Activated naive CD4-positive, alpha-beta T cell treated with anti-CD3 and anti-CD28 coated beads for 36 hours (primary cell): ENCODE measurements at regions not wholly inside any gene's neighbourhood (a gene's known extent, or its start where the extent isn't known, plus 50 kb on each side); places are given as distances from the start of the nearest gene placed in this dataset.

Source experiments
- CTCF ChIA-PET: fragments of 350-600 bp; sonication (Branson Sonifier 250); formaldehyde crosslinking; loops from one replicate; lab custom pipeline; 2021; ENCODE audit warnings: antibody characterized with exemption; lab: Charles Lee
- DNase-seq: peaks from one replicate; pipeline ENCODE4 v3.0.0-alpha.2; 2020
- H3K27ac Mint-ChIP-seq: one replicate; pipeline ENCODE4 v1.8.0; 2021; ENCODE audit warnings: mild to moderate bottlenecking, mixed read lengths
- H3K27me3 Mint-ChIP-seq: one replicate; pipeline ENCODE4 v1.8.0; 2021; ENCODE audit warnings: low read depth, mixed read lengths
- H3K36me3 Mint-ChIP-seq: one replicate; pipeline ENCODE4 v1.8.0; 2021; ENCODE audit warnings: low read depth, mixed read lengths
- H3K4me1 Mint-ChIP-seq: one replicate; pipeline ENCODE4 v1.8.0; 2021; ENCODE audit warnings: low read depth, mixed read lengths
- H3K4me3 Mint-ChIP-seq: one replicate; pipeline ENCODE4 v1.8.0; 2021; ENCODE audit warnings: mild to moderate bottlenecking, moderate library complexity, mixed read lengths
- H3K9me3 Mint-ChIP-seq: one replicate; pipeline ENCODE4 v1.8.0; 2021; ENCODE audit warnings: mixed read lengths
- intact Hi-C: fragments of 100-400 bp; cut with micrococcal nuclease; formaldehyde crosslinking; loops from one replicate; pipeline ENCODE4 v1.15.1; 2023

DNA sequence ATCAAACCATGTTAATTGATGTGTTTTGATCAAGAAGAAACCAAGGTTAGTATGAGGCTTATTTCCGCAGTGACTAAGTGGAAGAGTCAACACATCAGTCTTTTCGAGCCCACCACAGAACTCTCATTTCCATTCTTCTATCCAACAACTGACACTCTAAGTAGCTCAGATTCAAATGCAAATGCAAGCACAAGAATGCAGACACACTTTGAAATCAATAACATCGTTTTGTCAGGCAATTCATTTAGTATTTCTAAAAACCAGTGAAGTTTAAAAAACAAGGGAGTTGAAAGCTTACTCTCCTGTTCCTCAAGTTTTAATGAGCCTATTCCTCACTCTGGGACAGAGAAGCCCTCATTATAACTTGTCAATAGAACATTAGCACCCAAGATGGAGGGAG is 433.1 kb downstream of the ZIC3 start:
- intact Hi-C loops = no loop called here
- no peaks in the 10 kb centered on the region for H3K27me3 Mint-ChIP-seq
- no peaks in the 10 kb centered on the region for H3K9me3 Mint-ChIP-seq
- no peaks in the 10 kb centered on the region for H3K36me3 Mint-ChIP-seq
- CTCF ChIA-PET = interaction anchor here (0.7 kb wide), 1 partner anchor 212 kb away, joined by 3 read pairs; no protein-coding TSS in a partner anchor
- H3K4me1 Mint-ChIP-seq = no peaks in the 10 kb centered on the region
- no peak overlapping the region for H3K27ac Mint-ChIP-seq
- DNase-seq = no peak
- no peak overlapping the region for H3K4me3 Mint-ChIP-seq

DNA sequence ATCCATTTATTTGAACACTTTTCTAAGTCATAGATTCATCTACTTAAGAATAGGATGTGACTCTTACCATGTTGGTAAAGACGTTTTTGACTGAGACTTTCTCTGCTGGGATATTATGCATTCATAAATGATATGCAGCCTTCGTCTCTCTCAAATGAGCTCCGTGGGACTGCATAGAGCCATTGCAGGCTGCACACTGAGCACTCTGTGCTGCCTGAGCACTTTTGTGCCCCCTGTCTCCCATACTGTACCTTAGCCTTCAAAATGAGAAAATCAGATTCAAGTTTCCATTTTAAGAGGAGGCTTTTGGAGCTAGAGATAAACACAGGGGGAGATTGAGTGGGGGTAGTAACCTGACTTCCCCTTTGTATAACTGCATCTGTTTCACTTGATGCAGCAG is 433.6 kb downstream of the ZIC3 start:
- CTCF ChIA-PET = interaction anchor here (0.7 kb wide), 1 partner anchor 212 kb away, joined by 3 read pairs; no protein-coding TSS in a partner anchor

DNA sequence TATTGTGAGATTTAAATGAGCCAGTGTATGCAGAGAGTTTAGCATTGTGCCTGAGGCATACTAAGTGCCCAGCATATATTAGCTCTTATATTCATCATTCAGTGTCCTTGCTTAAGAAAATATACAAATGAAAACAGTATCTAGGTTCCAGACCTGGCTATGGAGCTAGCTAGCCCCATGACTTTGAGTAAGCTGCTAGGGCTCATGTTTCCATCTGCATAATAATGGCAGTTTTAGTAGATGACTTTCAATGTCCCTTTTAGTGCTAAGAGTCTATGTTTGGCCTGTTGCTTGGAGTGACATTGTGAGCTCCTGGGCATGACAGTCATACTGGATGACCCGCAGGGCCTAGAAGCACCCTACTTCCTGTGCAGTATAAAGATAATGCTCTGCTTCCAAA is 435.3 kb downstream of the ZIC3 start:
- H3K27ac Mint-ChIP-seq = no peak overlapping the region
- DNase-seq = no peak
- CTCF ChIA-PET = no interaction called here
- no peaks in the 10 kb centered on the region for H3K27me3 Mint-ChIP-seq
- no peaks in the 10 kb centered on the region for H3K9me3 Mint-ChIP-seq
- H3K4me3 Mint-ChIP-seq = no peak overlapping the region
- intact Hi-C loops = no loop called here
- no peaks in the 10 kb centered on the region for H3K4me1 Mint-ChIP-seq
- no peaks in the 10 kb centered on the region for H3K36me3 Mint-ChIP-seq

More for the DNA sequence above, 433.6 kb downstream of the ZIC3 start:
- intact Hi-C loops = no loop called here
- no peaks in the 10 kb centered on the region for H3K4me1 Mint-ChIP-seq
- no peaks in the 10 kb centered on the region for H3K9me3 Mint-ChIP-seq
- no peak overlapping the region for H3K27ac Mint-ChIP-seq
- no peaks in the 10 kb centered on the region for H3K36me3 Mint-ChIP-seq
- H3K27me3 Mint-ChIP-seq = no peaks in the 10 kb centered on the region
- H3K4me3 Mint-ChIP-seq = no peak overlapping the region
- DNase-seq = no peak

DNA sequence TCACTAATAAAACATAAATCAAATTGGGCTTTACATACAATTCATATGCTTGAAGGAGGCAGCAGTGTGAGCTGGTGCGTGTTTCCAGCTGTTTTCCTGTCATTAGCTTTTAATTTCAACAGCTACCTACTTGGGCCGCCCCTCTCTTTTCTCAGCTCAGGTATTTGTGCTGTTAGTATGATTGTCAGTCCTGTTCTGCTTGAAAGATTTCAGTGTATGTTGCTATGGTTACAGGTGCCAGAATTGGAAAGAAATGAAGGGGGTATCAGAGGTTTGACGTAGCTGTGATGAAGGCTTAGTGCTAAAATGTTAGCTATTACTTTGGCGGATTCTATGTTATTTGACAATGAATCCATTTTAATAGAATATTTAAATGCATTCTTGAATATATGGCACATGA is 440.3 kb downstream of the ZIC3 start:
- Mint-ChIP-seq H3K9me3 (no peaks in the 10 kb centered on the region), H3K27me3 (no peaks in the 10 kb centered on the region), H3K36me3 (no peaks in the 10 kb centered on the region), H3K27ac (no peak overlapping the region), H3K4me3 (no peak overlapping the region), H3K4me1 (no peaks in the 10 kb centered on the region)
- DNase-seq = no peak
- CTCF ChIA-PET = no interaction called here
- intact Hi-C loops = no loop called here

DNA sequence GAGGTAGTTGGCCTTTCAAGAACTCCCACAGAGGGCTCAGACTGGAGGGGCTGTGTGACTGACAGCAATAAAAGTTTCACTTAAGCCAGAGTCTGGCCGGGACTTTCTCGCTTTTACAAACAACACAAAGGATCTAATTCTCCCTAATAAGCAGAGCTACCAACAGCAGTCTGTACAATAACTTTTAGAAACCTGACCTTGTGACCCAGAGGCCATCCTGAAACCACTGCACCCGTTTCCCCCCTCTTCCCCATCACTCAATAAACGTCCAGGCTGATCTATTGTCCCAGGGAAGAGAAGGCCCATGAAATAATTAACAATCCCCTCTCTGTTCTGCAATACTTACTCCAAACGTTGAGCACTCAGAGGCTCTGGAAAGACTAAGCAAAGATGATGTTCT is 442.4 kb downstream of the ZIC3 start:
- CTCF ChIA-PET = no interaction called here
- H3K27ac Mint-ChIP-seq = no peak overlapping the region
- no peaks in the 10 kb centered on the region for H3K9me3 Mint-ChIP-seq
- DNase-seq = no peak
- intact Hi-C loops = no loop called here
- no peaks in the 10 kb centered on the region for H3K27me3 Mint-ChIP-seq
- H3K36me3 Mint-ChIP-seq = no peaks in the 10 kb centered on the region
- no peaks in the 10 kb centered on the region for H3K4me1 Mint-ChIP-seq
- no peak overlapping the region for H3K4me3 Mint-ChIP-seq

DNA sequence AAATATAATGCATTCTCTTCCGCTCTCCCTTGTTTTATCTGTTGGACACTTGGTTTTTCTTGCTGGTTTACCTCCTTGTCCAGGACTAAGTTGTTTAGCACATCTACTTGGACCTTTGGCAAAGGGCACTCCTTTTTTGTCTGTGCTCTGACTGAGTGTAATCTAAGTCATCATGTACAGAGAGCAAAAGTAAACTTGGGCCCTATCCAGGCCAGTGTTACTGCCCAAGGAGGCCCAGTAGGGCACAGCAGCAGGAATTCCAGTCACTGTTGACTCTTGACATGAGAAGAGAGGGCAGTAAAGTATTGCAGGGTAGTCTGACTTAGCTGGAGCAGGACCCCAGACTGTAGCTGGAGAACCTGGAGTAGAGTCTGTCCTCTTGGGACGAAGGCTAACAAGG is 445.5 kb downstream of the ZIC3 start:
- no peaks in the 10 kb centered on the region for H3K27me3 Mint-ChIP-seq

GRCh38 chrX:138014577-138014976 is 448.6 kb downstream of the ZIC3 start:
- H3K4me1 Mint-ChIP-seq = no peaks in the 10 kb centered on the region
- H3K27me3 Mint-ChIP-seq = no peaks in the 10 kb centered on the region
- H3K27ac Mint-ChIP-seq = no peak overlapping the region
- intact Hi-C loops = no loop called here
- H3K36me3 Mint-ChIP-seq = no peaks in the 10 kb centered on the region
- no peak overlapping the region for H3K4me3 Mint-ChIP-seq
- CTCF ChIA-PET = no interaction called here
- no peak for DNase-seq
- no peaks in the 10 kb centered on the region for H3K9me3 Mint-ChIP-seq

More for the DNA sequence above, 445.5 kb downstream of the ZIC3 start:
- no peak overlapping the region for H3K27ac Mint-ChIP-seq
- CTCF ChIA-PET = no interaction called here
- intact Hi-C loops = no loop called here
- H3K4me1 Mint-ChIP-seq = no peaks in the 10 kb centered on the region
- H3K36me3 Mint-ChIP-seq = no peaks in the 10 kb centered on the region
- no peak overlapping the region for H3K4me3 Mint-ChIP-seq
- no peaks in the 10 kb centered on the region for H3K9me3 Mint-ChIP-seq
- no peak for DNase-seq

DNA sequence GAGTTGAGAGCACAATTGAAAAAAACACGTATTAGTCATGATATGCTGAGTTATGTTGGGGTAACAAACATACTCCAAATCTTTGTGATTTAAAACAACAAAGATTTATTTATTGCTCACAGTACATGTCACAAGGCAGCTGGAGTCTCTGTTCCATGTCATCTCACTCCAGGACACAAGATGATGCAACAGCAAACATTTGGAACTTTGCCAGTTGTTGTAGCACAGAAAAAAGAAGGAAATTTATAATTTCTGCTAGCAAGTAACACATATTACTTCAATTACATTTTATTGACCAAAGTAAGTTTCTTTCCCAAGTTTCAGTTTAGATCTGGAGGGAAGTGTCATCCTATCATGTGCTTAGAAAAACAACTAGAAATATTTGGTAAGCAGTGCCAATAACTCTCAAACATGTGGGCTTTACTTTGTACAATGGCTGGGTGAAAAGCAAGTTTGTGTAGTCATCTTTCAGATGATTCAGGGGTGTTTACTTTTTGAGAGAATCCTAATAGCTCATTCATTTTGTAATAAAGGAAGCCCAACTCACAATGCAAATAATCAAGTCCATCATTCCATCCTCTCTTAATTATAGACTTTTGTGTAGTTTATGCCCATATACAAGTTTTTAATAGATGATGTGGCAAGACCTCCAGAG is 452.3 kb downstream of the ZIC3 start:
- no peak for DNase-seq
- no peaks in the 10 kb centered on the region for H3K36me3 Mint-ChIP-seq
- no peaks in the 10 kb centered on the region for H3K9me3 Mint-ChIP-seq
- intact Hi-C loops = no loop called here
- H3K4me1 Mint-ChIP-seq = no peaks in the 10 kb centered on the region
- H3K27me3 Mint-ChIP-seq = peaks cover 4% of the 10 kb centered on the region
- no peak overlapping the region for H3K27ac Mint-ChIP-seq
- CTCF ChIA-PET = no interaction called here
- H3K4me3 Mint-ChIP-seq = no peak overlapping the region

- H3K27me3 Mint-ChIP-seq = peaks cover 7% of the 10 kb centered on the region
- DNase-seq = no peak
- H3K4me3 Mint-ChIP-seq = no peak overlapping the region
- H3K9me3 Mint-ChIP-seq = no peaks in the 10 kb centered on the region
- H3K27ac Mint-ChIP-seq = no peak overlapping the region
- intact Hi-C loops = no loop called here
- no peaks in the 10 kb centered on the region for H3K4me1 Mint-ChIP-seq
- CTCF ChIA-PET = no interaction called here
- H3K36me3 Mint-ChIP-seq = no peaks in the 10 kb centered on the region
Measured at GRCh38 chrX:138020941-138021340, 455.0 kb downstream of the ZIC3 start.

GRCh38 chrX:138026211-138026610 is 460.3 kb downstream of the ZIC3 start:
- H3K36me3 Mint-ChIP-seq = no peaks in the 10 kb centered on the region
- H3K4me1 Mint-ChIP-seq = no peaks in the 10 kb centered on the region
- H3K9me3 Mint-ChIP-seq = no peaks in the 10 kb centered on the region
- peaks cover 9% of the 10 kb centered on the region for H3K27me3 Mint-ChIP-seq
- no peak overlapping the region for H3K4me3 Mint-ChIP-seq
- no peak for DNase-seq
- no peak overlapping the region for H3K27ac Mint-ChIP-seq
- intact Hi-C loops = loop anchor here (2.0 kb wide), 1 partner anchor 593 kb away; no protein-coding TSS in a partner anchor
- CTCF ChIA-PET = no interaction called here

DNA sequence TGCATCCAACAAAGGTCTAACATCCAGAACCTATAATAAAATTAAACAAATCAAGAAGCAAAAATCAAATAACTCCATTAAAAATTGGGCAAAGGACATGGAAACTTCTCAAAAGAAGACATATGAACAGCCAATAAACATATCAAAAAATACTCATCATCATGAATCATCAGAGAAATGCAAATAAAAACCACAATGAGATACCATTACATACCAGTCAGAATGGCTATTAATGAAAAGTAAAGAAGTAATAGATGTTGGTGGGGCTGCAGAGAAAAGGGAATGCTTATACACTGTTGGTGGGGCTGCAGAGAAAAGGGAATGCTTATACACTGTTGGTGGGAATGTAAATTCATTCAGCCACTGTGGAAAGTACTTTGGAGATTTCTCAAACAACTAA is 465.8 kb downstream of the ZIC3 start:
- Mint-ChIP-seq H3K4me1 (no peaks in the 10 kb centered on the region), H3K36me3 (no peaks in the 10 kb centered on the region), H3K4me3 (no peak overlapping the region), H3K27me3 (peaks cover 3% of the 10 kb centered on the region), H3K9me3 (no peaks in the 10 kb centered on the region), H3K27ac (no peak overlapping the region)
- CTCF ChIA-PET = no interaction called here
- DNase-seq = no peak
- intact Hi-C loops = no loop called here

DNA sequence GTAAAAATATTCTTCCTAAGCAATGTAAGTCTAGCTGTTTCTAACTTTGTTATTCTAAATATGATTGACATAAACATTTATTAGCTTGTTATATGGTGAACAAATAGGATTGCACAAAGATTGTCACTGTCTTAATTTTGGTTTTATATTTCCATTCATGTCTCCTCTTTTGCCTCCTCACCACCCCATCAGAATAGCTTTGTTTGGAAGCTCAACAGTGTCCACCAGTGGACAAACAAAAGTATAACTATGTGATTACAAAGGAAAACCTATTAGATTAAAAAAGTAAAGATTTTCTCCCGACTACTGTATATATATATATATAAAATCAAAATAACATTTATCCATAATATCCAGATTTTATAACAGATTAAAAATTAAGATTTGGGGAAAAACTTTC is 468.2 kb downstream of the ZIC3 start:
- Mint-ChIP-seq H3K9me3 (no peaks in the 10 kb centered on the region), H3K4me3 (no peak overlapping the region), H3K4me1 (no peaks in the 10 kb centered on the region), H3K27me3 (peaks cover 3% of the 10 kb centered on the region), H3K27ac (no peak overlapping the region), H3K36me3 (no peaks in the 10 kb centered on the region)
- intact Hi-C loops = no loop called here
- DNase-seq = no peak
- CTCF ChIA-PET = no interaction called here

GRCh38 chrX:138037548-138037947 is 471.6 kb downstream of the ZIC3 start:
- Mint-ChIP-seq H3K36me3 (no peaks in the 10 kb centered on the region), H3K4me1 (no peaks in the 10 kb centered on the region), H3K4me3 (no peak overlapping the region), H3K27ac (no peak overlapping the region), H3K27me3 (no peaks in the 10 kb centered on the region), H3K9me3 (peaks cover 6% of the 10 kb centered on the region)
- no peak for DNase-seq
- CTCF ChIA-PET = no interaction called here
- intact Hi-C loops = no loop called here
